Stimulated activated CD8-positive, alpha-beta memory T cell treated with anti-CD3 and anti-CD28 coated beads, Interleukin-2, amount 100 ng/mL, for 1 hour (primary cell): ENCODE measurements at regions not wholly inside any gene's neighbourhood (a gene's known extent, or its start where the extent isn't known, plus 50 kb on each side); places are given as distances from the start of the nearest gene placed in this dataset.

Source experiments
- DNase-seq, 2 donors: peaks; one replicate each; pipeline ENCODE4 v3.0.0-alpha.2; 2020; ENCODE audit warnings: low read depth in 2 of 2

DNA sequence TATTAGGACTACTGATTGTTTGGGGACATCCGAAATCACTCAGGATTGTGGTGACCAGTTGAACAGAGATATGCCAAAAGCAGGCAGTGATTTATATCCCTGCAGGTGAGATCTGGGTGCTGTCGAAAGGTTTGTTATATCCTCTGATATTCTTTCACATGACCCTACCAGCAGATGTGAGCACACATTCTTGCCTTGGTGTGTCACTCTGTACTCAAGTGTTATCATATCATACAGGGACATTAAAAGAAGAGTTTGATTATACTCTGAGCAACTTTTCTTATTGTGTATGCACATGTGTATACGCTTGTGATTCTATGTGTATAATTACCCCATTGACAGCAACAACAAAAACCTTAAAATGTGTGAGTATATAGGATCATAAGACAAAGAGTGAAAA, 381.2 kb upstream of the IGFBP7 start:
- no peak for DNase-seq

DNA sequence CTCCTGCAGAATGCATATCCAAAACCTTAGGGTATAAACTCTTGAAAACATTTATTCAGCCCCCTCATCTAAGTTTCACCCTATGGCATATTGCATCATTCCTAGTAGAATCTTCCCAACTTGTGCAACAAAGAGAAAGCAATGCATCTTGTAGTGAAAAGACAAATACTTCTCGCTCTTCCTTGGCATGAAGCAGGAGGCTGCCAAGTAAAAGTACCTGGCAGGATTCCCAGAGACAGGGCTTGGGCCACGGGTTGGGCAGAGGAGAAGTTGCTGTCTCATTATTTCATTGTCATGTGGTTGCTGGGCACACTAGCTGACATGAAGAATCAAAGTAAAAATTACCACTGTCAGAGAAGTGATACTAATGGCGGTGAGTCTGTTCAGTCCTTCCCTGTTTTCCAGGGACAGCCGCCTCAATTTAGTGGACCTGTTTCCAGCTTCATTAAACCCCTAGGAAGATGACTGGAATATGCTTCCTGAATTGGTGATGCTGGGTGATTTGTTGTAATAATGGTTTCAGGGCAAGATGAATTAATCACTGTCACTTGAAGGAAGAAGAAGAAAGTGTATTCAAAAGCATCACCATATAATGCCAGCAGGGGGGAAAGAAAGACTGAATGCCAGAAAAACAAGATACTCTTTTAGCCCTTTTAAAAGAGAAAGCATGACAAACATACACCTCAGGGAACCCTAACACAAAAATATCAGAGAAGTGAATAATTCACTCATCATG, 380.5 kb upstream of the IGFBP7 start:
- no peak for DNase-seq

DNA sequence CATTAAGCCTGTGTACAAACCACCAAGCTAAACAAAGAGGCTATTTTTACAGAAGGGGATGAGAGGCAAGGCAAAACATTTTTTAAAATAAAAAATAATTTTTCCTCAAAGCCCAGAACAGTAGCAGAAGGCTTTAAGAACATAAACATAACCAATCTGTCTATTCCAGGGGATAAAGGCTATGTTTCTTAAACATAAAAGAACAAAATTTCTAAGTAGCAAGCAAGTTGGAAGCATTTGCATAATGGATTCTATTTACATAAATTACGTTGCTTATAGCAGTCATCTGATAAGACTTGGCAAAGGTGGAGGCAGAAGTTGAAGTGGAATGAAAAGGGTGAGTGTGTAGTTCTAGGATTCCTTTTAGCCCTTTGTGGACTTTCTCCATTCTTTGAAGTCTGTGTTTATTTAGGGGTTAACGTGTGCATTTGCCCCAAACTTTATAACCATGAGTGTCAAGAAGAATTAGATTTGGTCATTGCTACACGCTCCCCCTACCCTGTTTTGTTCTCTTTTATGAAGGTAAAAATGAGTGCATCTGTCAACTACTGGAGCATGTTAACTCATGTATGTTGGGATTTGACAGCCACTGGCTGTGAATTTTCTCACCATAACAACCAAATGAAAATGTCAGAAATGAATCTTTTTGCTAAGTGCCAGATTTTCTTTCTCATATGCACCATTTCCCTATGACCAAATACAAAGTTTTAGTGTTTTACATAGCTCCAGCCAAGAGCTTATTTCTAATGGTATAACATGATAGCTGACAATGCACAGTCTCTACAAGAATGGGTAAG, 378.4 kb upstream of the IGFBP7 start:
- no peak for DNase-seq

DNA sequence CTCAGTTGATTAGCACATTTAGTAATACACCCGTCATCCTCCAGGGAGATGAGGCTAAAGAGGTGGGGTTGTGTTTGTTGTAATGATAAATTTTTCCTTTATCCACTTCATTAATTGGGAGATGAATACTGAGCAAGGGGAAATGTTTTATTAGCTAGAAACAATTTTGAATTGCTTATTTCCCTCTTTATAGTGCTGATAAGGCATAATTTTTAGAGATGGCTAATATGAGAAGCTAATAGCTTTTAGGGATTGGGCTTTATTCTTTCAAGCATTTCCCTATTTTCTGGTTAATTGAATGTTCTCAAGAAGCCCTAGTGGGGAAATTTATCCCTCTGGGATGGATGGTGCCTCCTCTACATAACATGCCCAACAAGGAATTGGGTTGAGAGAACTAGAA, 365.2 kb upstream of the IGFBP7 start:
- DNase-seq = no peak

- DNase-seq = no peak
These were observed 355.3 kb upstream of the IGFBP7 start for GRCh38 chr4:57465321-57466056.

GRCh38 chr4:57462843-57463242, 352.7 kb upstream of the IGFBP7 start:
- DNase-seq = no peak

- no peak for DNase-seq
These were observed 350.8 kb upstream of the IGFBP7 start for GRCh38 chr4:57460967-57461366.

DNA sequence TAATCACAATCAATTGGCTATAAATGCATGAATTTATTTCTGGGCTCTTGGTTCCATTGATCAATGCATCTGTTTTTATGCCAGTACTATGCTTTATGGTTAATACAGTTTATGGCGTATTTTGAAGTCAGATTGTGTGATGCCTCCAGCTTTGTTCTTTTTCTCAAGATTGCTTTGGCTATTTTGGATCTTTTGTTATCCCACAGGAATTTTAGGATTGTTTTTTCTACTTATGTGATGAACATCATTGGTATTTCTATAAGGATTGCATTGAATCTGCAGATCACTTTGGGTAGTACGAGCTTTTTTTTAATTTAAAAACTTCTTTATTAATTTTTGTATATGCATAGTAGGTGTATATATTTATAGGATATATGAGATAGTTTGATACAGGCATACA, 338.7 kb upstream of the IGFBP7 start:
- no peak for DNase-seq

- DNase-seq = no peak
These were observed 338.3 kb upstream of the IGFBP7 start for GRCh38 chr4:57448452-57448851.

- DNase-seq = no peak
These were observed 336.1 kb upstream of the IGFBP7 start for GRCh38 chr4:57446266-57446665.

DNA sequence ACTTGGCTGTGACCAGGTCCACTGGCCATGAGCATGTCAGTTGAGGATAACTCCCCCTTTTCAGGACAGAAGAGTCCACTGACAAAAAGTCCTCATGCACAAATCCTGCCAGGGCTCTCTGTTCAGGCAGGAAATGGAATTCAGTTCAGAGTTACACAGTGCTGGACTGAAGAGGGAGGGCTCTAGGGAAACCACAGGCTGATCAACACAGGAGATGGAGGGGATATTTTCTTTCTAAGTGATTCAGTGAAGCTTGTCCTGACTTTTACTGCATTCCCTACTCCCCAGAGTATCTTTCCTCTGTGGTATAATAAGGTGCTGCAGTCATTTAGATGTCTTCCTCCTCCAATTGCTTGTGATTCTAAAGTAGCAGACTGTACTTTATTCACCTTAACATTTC, 335.5 kb upstream of the IGFBP7 start:
- DNase-seq = no peak

DNA sequence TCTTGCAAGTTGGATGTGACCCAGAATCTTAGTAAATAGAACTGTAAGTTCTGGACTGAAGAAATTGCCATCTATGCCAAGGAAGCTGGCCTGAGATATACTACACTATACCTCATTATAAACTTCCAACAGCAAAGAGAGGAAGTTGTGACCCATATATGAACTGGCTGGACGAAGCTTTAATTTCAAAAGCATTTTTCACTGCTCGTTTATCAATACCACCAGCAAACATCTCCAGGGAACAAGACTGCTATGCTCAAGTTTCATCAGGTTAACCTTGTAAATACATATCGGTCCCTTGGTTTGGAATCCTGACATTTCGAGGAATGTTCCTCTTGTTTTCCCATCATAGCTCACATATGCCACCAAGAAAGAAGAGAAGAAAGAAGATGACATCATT, 334.5 kb upstream of the IGFBP7 start:
- DNase-seq = no peak

DNA sequence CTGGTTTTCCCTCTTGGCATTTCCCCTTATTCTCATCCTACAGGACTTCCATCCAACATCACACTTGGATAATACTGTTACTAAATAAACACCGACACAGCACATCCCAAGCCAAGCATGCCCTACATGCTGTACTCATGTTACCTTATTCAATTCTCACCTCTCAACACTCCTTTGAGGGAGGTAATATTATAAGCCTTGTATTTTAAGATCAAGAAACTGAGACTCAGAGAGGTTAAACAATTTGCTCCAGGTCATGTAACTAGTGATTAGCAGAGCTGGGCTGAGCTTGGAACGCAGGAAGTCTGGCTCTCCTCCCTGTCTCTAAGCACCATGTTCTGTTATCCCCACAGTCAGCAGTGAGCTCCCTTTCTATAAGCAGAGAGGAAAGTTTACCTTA, 333.6 kb upstream of the IGFBP7 start:
- DNase-seq = no peak

DNA sequence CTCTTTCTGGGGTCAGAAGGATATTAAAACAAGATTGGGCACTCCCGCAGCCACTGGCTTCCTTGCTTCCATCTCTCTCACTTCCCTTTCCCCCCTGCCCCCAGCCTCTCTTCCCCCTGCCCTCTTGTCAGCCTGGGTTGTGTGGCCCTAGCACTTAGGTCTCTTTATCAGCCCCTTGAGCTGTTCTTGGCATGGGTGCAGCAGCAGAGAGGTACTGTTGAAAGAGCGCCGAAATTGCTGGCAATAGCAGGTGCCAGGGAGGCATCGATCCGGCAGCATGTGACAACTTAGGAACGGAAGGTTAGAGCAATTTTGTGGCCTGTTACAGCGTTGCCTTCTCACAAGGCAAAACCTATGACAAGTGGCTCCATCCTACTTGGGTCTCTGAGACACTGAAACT, 333.1 kb upstream of the IGFBP7 start:
- DNase-seq = no peak

GRCh38 chr4:57442831-57443291, 332.7 kb upstream of the IGFBP7 start:
- DNase-seq = no peak

GRCh38 chr4:57442241-57442640, 332.1 kb upstream of the IGFBP7 start:
- DNase-seq = no peak

- DNase-seq = no peak
These were observed 327.5 kb upstream of the IGFBP7 start for GRCh38 chr4:57437649-57438048.

- no peak for DNase-seq
These were observed 325.1 kb upstream of the IGFBP7 start for GRCh38 chr4:57435300-57435699.

- no peak for DNase-seq
These were observed 320.5 kb upstream of the IGFBP7 start for GRCh38 chr4:57430726-57431125.

GRCh38 chr4:57426779-57427395, 316.7 kb upstream of the IGFBP7 start:
- DNase-seq = no peak

DNA sequence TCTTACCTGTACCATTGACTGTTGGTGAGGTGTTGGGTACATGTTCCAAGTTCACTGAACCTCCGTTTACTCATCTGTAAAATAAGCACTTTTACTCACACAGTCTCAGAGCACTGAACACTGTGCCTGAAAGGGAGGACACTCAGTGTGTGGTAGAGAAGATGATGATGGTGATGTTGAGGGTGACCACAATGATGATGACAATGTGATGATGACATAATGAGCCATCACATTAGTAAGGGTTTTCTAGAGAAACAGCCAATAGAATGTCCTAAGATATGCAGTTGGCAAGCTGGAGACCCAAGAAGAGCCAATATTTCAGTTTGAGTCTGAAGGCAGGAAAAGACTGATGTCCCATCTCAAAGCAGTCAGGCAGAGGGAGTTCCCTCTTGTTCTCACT, 315.4 kb upstream of the IGFBP7 start:
- DNase-seq = no peak

- no peak for DNase-seq
These were observed 314.2 kb upstream of the IGFBP7 start for GRCh38 chr4:57424232-57424897.
